NCI-H146 treated with DMSO at 0.1 percent for 48 hours (cell line): ENCODE measurements at regions not wholly inside any gene's neighbourhood (a gene's known extent, or its start where the extent isn't known, plus 50 kb on each side); places are given as distances from the start of the nearest gene placed in this dataset.
"Not testable (repeated sequence)": the region's sequence is repeated elsewhere in the genome, so short reads cannot be mapped to it uniquely, and the experiment has no call there.

Experiments used
- DNase-seq: peaks from one replicate; lab custom pipeline; 2025; ENCODE audit not compliant: unreplicated experiment; lab: John Stamatoyannopoulos, UW

DNA sequence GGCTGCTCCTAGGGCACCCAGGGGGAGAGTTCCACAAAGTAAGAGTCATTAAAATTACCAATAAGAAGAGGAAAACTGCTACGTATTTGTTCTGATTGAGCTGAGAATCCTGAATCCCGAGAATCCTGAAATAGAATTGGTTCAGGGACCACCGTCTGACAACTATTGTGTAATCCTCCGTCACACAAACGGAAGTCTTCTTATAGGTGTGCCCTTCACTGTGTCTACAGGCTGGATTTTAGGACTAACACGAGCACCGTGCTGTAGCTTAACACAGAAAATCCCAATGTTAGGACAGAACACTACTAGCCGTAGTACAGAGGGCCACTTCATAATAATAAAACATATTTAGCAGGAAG lies 50.6 kb upstream of the RNF182 start:
- DNase-seq: peak; percentile 58

DNA sequence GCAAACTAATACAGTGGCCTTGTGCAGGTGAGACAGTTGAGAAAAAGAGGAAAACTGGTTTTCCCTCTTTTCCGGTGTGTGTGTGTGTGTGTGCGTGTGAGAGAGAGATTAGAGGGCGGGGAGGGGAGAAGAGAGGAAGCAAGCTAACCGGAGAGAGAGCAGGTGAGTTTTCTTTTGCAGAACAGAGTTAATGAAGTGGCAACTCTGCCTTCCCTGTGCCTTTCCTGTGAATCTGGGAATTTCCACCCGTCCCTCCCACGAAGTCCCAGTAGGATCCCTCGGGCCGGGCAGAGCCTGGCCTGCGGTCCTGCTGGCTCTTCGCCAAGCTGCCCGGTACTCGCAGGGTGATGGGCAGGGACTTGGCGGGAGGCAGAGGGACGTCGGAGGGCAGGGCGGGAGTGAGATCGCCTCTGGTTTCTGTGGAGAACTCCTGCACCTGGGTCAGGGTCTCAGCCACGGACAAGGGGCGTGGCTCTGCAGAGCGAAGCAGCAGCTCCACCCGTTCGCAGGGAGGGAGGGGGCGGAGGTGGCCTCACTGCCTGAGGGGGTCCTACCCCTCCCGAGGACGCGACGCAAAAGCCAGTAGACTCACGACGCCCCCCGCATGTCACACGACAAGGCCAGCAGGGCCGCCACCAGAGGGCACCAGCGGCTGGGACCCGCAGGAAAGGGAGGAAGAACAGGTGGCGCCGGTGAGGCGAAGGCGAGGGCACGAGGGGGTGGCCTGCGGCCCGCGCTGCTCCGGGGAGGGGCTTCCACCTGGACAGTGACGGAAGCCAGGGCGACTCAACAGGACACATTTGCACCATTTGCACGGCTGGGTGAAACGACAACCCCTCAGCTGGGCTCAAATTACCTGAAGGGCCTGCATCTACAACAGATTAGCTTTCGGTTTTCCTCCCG lies 51.2 kb upstream of the RNF182 start:
- DNase-seq: peak; percentile 91

GRCh38 chr6:13872681-13873080 lies 52.1 kb upstream of the RNF182 start:
- DNase-seq: no peak

- DNase-seq: not testable (repeated sequence)
Observed at GRCh38 chr6:13872006-13872405, 52.7 kb upstream of the RNF182 start.

- DNase-seq: no peak
Observed at GRCh38 chr6:13870214-13870830, 54.4 kb upstream of the RNF182 start.

DNA sequence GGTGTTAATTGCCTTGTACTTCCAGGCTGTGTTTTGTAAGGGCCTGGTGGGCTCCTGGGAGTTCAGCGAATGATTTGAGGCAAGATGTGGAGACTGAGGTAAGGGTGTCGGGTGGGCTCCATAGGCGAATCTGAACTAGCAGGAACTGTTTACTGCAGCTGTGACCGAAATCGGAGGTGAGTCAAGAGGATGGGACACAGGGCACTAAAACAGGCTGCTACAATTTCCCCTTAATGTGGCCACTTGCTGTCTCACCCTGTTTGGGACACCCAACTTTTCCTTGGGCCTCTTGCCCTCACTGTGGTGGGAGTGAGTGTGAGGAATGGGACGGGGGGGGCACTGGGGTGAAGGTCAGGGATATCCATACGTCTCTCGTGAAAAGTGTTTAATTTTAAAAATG lies 53.9 kb upstream of the MCUR1 start:
- no peak for DNase-seq

- DNase-seq: no peak
Observed at GRCh38 chr6:13866301-13866700, 51.9 kb upstream of the MCUR1 start.

- no peak for DNase-seq
Observed at GRCh38 chr6:13865141-13865540, 50.8 kb upstream of the MCUR1 start.

GRCh38 chr6:13864669-13865068 lies 50.3 kb upstream of the MCUR1 start:
- DNase-seq: not testable (repeated sequence)
